ENCODE measurements at regions not wholly inside any gene's neighbourhood (a gene's known extent, or its start where the extent isn't known, plus 50 kb on each side); places are given as distances from the start of the nearest gene placed in this dataset.

DNA sequence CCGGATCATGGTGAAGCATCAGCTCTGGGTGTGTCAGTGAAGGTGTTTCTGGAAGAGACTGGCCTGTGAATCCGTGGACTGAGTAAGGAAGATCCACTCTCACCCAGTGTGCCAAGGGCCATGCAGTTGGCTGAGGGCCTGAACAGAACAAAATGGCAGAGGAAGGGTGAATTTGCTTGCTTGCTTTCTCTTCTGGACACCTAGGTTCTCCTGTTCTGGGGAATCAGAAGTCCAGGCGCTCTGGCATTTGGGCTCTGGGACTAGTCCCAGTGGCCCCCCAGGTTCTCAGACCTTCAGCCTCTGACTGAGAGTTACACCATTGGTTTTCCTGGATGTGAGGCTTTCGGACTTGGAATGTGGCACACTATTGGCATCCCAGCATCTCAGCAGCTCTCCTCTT, 1170.8 kb downstream of the TBC1D22A start:
- Histone ChIP-seq H3K27me3 (ENCODE audit: control insufficient read depth in 1 of 2, insufficient read depth in 2 of 2, low read length in 2 of 2) (no peaks in the 10 kb centered on the region), H3K4me1 (ENCODE audit: insufficient read depth, low read length) (no peaks in the 10 kb centered on the region), H3K9ac (ENCODE audit: low read length) (no peak overlapping the region), H3K27ac (ENCODE audit: low read depth, low read length) (no peak overlapping the region), H3K36me3 (ENCODE audit: insufficient read depth, low read length) (no peaks in the 10 kb centered on the region), H3K4me3 (ENCODE audit: low read depth in 1 of 2, low read length in 2 of 2) (no peak overlapping the region), H3K9me3 (ENCODE audit: low read length) (peaks cover 4% of the 10 kb centered on the region)

DNA sequence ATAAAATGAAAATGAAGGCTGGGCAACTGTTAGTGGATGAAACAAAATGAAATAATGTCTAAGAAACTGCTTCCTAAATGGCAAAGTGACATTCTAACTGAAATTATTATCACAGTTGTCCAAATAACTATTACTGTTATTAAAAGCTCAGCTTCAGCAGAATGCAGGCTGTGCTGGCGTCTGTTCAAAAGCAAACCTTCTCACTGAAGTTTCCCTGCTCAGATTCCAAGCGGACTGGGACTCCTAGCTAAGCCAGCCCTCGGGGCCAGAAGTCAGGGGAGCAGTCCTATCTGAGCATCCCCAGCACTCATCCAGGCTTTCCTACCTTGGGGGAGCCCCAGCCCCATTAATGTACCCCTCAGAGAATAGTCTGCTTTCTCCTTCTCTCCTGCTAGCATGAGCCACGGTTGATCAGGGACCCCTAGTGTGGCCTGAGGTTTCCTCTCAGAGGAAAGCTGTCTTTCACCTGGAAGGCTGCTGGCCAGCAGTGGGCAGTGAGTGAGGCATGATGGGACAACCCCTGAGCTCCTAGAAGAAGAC, 1167.3 kb downstream of the TBC1D22A start:
- H3K27me3 ChIP-seq (ENCODE audit: control insufficient read depth in 1 of 2, insufficient read depth in 2 of 2, low read length in 2 of 2) = no peaks in the 10 kb centered on the region
- H3K9me3 ChIP-seq (ENCODE audit: low read length) = no peaks in the 10 kb centered on the region

DNA sequence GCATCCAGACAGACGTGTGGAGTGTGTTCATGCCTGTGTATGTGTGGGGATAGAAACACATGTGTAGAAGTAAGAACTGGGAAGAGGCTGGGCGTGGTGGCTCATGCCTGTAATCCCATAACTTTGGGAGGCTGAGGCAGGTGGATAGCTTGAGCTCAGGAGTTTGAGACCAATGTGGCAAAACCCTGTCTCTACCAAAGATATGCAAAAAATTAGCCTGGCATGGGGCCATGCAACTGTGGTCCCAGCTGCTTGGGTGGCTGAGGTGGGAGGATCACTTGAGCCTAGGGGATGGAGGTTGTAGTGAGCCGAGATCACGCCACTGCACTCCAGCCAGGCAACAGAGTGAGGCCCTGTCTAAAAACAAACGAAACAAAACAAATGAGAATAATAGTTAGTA, 1166.6 kb downstream of the TBC1D22A start:
- Histone ChIP-seq H3K36me3 (ENCODE audit: insufficient read depth, low read length) (no peaks in the 10 kb centered on the region), H3K27me3 (ENCODE audit: control insufficient read depth in 1 of 2, insufficient read depth in 2 of 2, low read length in 2 of 2) (no peaks in the 10 kb centered on the region), H3K9ac (ENCODE audit: low read length) (no peak overlapping the region), H3K27ac (ENCODE audit: low read depth, low read length) (no peak overlapping the region), H3K4me1 (ENCODE audit: insufficient read depth, low read length) (no peaks in the 10 kb centered on the region), H3K9me3 (ENCODE audit: low read length) (no peaks in the 10 kb centered on the region), H3K4me3 (ENCODE audit: low read depth in 1 of 2, low read length in 2 of 2) (no peak overlapping the region)

More for the DNA sequence above, 1167.3 kb downstream of the TBC1D22A start:
- Histone ChIP-seq H3K27ac (ENCODE audit: low read depth, low read length) (no peak overlapping the region), H3K36me3 (ENCODE audit: insufficient read depth, low read length) (no peaks in the 10 kb centered on the region), H3K9ac (ENCODE audit: low read length) (no peak overlapping the region), H3K4me1 (ENCODE audit: insufficient read depth, low read length) (no peaks in the 10 kb centered on the region), H3K4me3 (ENCODE audit: low read depth in 1 of 2, low read length in 2 of 2) (no peak overlapping the region)

DNA sequence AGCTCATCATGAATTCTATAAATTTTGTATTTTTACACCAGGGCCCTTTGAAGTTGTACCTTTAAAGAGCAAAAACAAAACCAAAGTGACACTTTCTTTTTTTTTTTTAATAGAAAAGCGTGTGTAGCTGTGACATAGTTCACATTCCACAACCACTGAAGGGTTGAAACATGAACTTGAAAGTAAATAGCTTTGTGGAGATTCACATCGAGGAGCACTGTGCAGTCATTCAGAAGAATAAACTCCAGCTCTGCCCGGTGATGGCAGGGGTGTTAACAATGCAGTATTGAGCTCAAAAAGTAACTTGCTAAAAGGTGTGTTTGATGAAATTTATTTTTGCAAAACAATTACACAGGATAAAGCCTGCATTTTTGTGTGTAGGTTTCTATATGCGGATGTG, 1166.2 kb downstream of the TBC1D22A start:
- Histone ChIP-seq H3K27ac (ENCODE audit: low read depth, low read length) (no peak overlapping the region), H3K4me3 (ENCODE audit: low read depth in 1 of 2, low read length in 2 of 2) (no peak overlapping the region), H3K9ac (ENCODE audit: low read length) (no peak overlapping the region), H3K4me1 (ENCODE audit: insufficient read depth, low read length) (no peaks in the 10 kb centered on the region), H3K27me3 (ENCODE audit: control insufficient read depth in 1 of 2, insufficient read depth in 2 of 2, low read length in 2 of 2) (no peaks in the 10 kb centered on the region), H3K36me3 (ENCODE audit: insufficient read depth, low read length) (no peaks in the 10 kb centered on the region), H3K9me3 (ENCODE audit: low read length) (no peaks in the 10 kb centered on the region)

DNA sequence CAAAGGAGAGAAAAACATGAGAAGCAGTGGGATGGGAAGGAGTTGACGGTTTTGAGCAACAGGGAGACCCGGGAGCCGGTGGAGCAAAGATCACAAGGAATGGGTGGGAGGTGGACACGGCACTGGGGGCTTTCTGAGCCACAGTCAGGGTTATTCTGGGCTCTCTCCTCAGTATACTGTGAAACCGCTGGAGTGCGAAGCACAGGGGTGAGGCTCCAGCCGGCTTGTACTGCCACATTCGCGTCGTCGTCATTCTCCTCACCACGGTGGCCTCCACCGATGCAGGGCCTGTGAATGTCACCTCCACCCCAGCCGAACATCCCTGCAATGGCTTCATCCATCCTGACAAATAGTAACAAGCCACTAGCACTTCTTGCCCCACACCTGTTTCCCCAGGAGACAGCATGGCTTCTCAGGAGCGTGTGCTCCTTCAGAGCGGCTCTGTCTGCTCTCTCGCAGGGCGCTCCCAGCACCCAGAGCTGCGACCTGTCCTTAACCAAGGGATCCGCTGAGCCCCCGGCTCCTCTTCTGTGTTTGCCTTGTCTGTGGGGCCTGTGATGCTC, 1165.3 kb downstream of the TBC1D22A start:
- Histone ChIP-seq H3K27me3 (ENCODE audit: control insufficient read depth in 1 of 2, insufficient read depth in 2 of 2, low read length in 2 of 2) (no peaks in the 10 kb centered on the region), H3K27ac (ENCODE audit: low read depth, low read length) (no peak overlapping the region), H3K4me1 (ENCODE audit: insufficient read depth, low read length) (no peaks in the 10 kb centered on the region), H3K9me3 (ENCODE audit: low read length) (no peaks in the 10 kb centered on the region), H3K36me3 (ENCODE audit: insufficient read depth, low read length) (no peaks in the 10 kb centered on the region), H3K4me3 (ENCODE audit: low read depth in 1 of 2, low read length in 2 of 2) (no peak overlapping the region), H3K9ac (ENCODE audit: low read length) (no peak overlapping the region)

DNA sequence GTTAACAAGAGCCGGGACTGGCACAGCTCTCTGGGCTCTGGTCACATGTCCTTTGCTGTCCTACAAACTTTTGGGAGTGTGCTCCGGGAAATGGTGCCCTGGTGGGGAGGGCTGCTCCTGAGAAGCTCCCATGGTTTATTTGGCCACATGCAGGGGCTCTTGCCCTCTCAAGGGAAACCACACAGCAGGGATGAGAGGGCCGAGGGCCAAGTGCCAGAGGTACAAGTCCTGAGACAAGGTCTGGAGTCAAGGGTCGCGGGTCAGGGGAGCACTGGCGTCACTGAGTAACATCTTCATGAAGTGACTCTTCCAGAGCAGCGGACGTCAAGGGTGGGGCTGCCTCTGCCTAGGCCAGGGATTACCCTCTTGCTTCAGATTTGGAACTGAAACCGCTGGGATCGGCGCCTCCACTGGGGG, 1160.6 kb downstream of the TBC1D22A start:
- no peak overlapping the region for H3K27ac ChIP-seq (ENCODE audit: low read depth, low read length)
- H3K9ac ChIP-seq (ENCODE audit: low read length) = no peak overlapping the region
- no peaks in the 10 kb centered on the region for H3K36me3 ChIP-seq (ENCODE audit: insufficient read depth, low read length)
- no peak overlapping the region for H3K4me3 ChIP-seq (ENCODE audit: low read depth in 1 of 2, low read length in 2 of 2)
- no peaks in the 10 kb centered on the region for H3K4me1 ChIP-seq (ENCODE audit: insufficient read depth, low read length)
- no peaks in the 10 kb centered on the region for H3K9me3 ChIP-seq (ENCODE audit: low read length)
- no peaks in the 10 kb centered on the region for H3K27me3 ChIP-seq (ENCODE audit: control insufficient read depth in 1 of 2, insufficient read depth in 2 of 2, low read length in 2 of 2)

DNA sequence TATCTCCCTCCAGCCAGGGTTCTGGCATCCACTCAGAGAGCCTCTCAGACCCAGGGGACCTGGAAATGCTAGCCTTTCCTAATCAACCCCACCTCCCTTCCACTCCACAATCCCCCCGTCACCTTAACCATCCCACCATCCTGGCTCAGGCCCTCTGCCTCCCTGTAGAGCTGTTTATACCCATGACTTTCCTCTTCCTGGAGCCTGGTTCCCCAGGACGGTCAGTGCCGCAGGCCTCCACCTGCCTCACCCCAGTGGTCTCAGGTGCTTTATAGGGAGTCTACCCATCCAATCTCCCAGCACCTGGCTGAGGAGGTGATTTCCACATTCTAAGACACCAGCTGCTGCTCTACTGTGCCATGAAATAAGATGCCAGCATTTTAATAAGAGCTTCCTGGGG, 1159.5 kb downstream of the TBC1D22A start:
- Histone ChIP-seq H3K4me1 (ENCODE audit: insufficient read depth, low read length) (no peaks in the 10 kb centered on the region), H3K27me3 (ENCODE audit: control insufficient read depth in 1 of 2, insufficient read depth in 2 of 2, low read length in 2 of 2) (no peaks in the 10 kb centered on the region), H3K27ac (ENCODE audit: low read depth, low read length) (no peak overlapping the region), H3K4me3 (ENCODE audit: low read depth in 1 of 2, low read length in 2 of 2) (no peak overlapping the region), H3K36me3 (ENCODE audit: insufficient read depth, low read length) (no peaks in the 10 kb centered on the region), H3K9me3 (ENCODE audit: low read length) (no peaks in the 10 kb centered on the region), H3K9ac (ENCODE audit: low read length) (no peak overlapping the region)

DNA sequence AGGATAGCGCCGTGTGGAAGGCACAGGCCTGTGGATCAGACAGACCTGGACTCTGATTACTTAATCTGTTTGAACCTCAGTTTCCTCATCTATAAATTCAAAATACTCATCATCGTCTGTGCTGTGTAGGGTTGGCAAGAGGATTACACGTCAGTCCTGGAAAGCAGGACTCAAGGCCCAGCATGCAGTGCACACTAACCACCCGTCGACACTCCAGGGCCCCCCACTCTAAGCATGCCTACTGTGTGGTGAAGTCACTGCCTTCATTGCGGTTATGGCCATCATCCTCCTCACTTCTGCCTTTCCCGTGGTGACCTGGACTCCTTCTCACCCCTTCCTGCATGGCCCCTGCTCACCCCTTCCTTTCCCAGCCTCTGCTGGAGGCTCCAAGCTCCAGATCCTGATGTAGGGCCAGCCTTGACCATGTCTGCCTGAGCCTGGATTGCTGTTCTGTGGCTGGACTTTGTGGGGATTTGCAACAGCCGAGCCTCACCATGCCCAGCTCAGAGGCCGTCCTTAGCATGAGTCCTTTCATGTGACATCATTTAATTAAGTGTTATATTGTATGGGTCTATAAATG, 1158.0 kb downstream of the TBC1D22A start:
- H3K9me3 ChIP-seq (ENCODE audit: low read length) = no peaks in the 10 kb centered on the region
- H3K4me1 ChIP-seq (ENCODE audit: insufficient read depth, low read length) = no peaks in the 10 kb centered on the region
- no peak overlapping the region for H3K27ac ChIP-seq (ENCODE audit: low read depth, low read length)
- H3K36me3 ChIP-seq (ENCODE audit: insufficient read depth, low read length) = no peaks in the 10 kb centered on the region
- H3K27me3 ChIP-seq (ENCODE audit: control insufficient read depth in 1 of 2, insufficient read depth in 2 of 2, low read length in 2 of 2) = no peaks in the 10 kb centered on the region
- H3K9ac ChIP-seq (ENCODE audit: low read length) = no peak overlapping the region
- no peak overlapping the region for H3K4me3 ChIP-seq (ENCODE audit: low read depth in 1 of 2, low read length in 2 of 2)

DNA sequence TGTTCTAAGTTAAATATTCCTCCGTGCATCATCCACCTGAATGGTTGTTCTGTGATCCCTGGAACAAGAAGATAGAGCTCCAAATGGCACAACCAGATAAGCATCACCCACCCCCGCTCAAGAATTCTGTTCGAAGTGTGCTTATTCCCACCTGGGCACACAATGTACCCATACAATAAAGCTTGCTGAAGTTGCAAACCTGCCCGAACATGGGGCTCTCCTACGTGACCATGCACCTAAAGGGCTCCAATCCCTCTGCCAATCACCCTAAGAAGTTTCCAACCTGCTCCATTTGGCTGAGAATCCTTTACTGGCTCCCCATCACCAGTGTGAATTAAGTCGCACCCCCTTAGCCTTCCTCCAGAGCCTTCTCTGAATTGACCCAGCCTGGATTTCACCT, 1157.4 kb downstream of the TBC1D22A start:
- H3K4me3 ChIP-seq (ENCODE audit: low read depth in 1 of 2, low read length in 2 of 2) = no peak overlapping the region
- no peaks in the 10 kb centered on the region for H3K9me3 ChIP-seq (ENCODE audit: low read length)
- no peaks in the 10 kb centered on the region for H3K27me3 ChIP-seq (ENCODE audit: control insufficient read depth in 1 of 2, insufficient read depth in 2 of 2, low read length in 2 of 2)
- H3K9ac ChIP-seq (ENCODE audit: low read length) = no peak overlapping the region
- H3K36me3 ChIP-seq (ENCODE audit: insufficient read depth, low read length) = no peaks in the 10 kb centered on the region
- no peak overlapping the region for H3K27ac ChIP-seq (ENCODE audit: low read depth, low read length)
- H3K4me1 ChIP-seq (ENCODE audit: insufficient read depth, low read length) = no peaks in the 10 kb centered on the region

DNA sequence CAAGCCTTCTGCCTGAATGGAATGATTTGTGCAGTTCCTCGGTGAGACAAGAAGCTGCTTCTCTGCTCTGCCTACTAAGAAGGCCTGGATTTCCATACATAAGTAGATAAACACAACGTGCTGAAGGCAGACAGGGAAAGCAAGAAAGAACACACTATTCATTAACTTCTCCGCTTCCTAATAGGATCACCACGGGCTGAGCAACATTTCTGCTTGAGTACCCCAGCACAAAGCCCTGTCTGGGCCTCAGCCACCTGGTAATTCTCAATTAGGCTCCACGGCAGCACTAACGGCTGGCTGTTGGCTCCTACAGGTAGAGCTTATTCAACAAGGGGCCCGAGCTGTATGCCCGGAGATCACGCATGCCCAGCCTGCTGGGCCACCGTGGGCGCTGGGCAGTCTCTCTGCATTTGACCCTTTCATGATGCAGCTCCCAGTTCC, 1156.6 kb downstream of the TBC1D22A start:
- no peak overlapping the region for H3K4me3 ChIP-seq (ENCODE audit: low read depth in 1 of 2, low read length in 2 of 2)
- H3K9me3 ChIP-seq (ENCODE audit: low read length) = no peaks in the 10 kb centered on the region
- H3K36me3 ChIP-seq (ENCODE audit: insufficient read depth, low read length) = no peaks in the 10 kb centered on the region
- no peak overlapping the region for H3K9ac ChIP-seq (ENCODE audit: low read length)
- H3K27me3 ChIP-seq (ENCODE audit: control insufficient read depth in 1 of 2, insufficient read depth in 2 of 2, low read length in 2 of 2) = no peaks in the 10 kb centered on the region
- H3K27ac ChIP-seq (ENCODE audit: low read depth, low read length) = no peak overlapping the region
- H3K4me1 ChIP-seq (ENCODE audit: insufficient read depth, low read length) = no peaks in the 10 kb centered on the region

DNA sequence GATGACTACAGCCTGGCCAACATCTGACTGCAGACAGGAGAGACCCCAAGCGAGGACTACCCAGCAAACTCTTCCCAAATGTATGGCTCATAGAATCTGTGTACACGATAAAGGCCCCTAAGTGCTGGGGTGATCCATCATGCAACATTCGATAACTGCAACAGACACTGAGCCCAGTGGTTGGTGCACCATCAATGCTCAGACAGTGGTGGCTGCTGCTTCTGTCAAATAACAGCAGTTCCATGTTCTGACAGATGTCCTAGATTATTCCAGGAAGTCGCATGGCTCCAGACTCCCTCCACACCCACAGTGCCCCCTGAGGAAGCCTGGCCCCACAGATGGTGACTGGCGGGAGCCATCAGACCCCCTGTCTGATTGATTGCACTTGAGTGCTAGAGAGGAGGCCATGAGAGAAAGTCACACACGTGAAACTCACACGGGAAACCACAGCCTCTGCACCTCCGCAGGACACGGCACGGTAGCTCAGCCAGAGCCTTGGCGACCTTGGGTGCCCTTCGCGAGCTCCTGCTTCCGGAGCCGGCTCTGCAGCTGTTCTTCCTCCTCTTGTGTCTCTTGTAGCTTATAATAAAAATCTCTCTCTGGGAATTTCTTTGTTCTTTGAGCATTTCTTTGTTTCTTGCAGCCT, 1155.9 kb downstream of the TBC1D22A start:
- Histone ChIP-seq H3K27me3 (ENCODE audit: control insufficient read depth in 1 of 2, insufficient read depth in 2 of 2, low read length in 2 of 2) (no peaks in the 10 kb centered on the region), H3K4me1 (ENCODE audit: insufficient read depth, low read length) (no peaks in the 10 kb centered on the region), H3K4me3 (ENCODE audit: low read depth in 1 of 2, low read length in 2 of 2) (no peak overlapping the region), H3K36me3 (ENCODE audit: insufficient read depth, low read length) (no peaks in the 10 kb centered on the region), H3K27ac (ENCODE audit: low read depth, low read length) (no peak overlapping the region), H3K9ac (ENCODE audit: low read length) (no peak overlapping the region), H3K9me3 (ENCODE audit: low read length) (no peaks in the 10 kb centered on the region)
